ENCODE measurements at regions not wholly inside any gene's neighbourhood (a gene's known extent, or its start where the extent isn't known, plus 50 kb on each side); places are given as distances from the start of the nearest gene placed in this dataset.

- intact Hi-C loops (cut with DNase I), result no loop called here
- no peaks in the 10 kb centered on the region for H3K9me3 ChIP-seq
- no peak for DNase-seq
- TF ChIP-seq CTCF (IDR thresholded peaks at IDR 0.05), result no peak
- H3K36me3 ChIP-seq, result no peaks in the 10 kb centered on the region
- no peak overlapping the region for H3K27ac ChIP-seq
- H3K9ac ChIP-seq (ENCODE audit: low read depth in 2 of 2, low read length in 2 of 2), result no peak overlapping the region
- H3K27me3 ChIP-seq, result no peaks in the 10 kb centered on the region
- H3K4me3 ChIP-seq, result no peak overlapping the region
- no peaks in the 10 kb centered on the region for H3K4me1 ChIP-seq
Observed at GRCh38 chr4:152028131-152028530, 267.3 kb upstream of the GATB start.

- no peak for TF ChIP-seq CTCF (IDR thresholded peaks at IDR 0.05)
- no peak for DNase-seq
- Histone ChIP-seq H3K36me3 (no peaks in the 10 kb centered on the region), H3K9ac (ENCODE audit: low read depth in 2 of 2, low read length in 2 of 2) (no peak overlapping the region), H3K27me3 (no peaks in the 10 kb centered on the region), H3K9me3 (no peaks in the 10 kb centered on the region), H3K27ac (no peak overlapping the region), H3K4me3 (no peak overlapping the region), H3K4me1 (no peaks in the 10 kb centered on the region)
- intact Hi-C loops (cut with DNase I), result no loop called here
Observed at GRCh38 chr4:152024881-152025280, 264.1 kb upstream of the GATB start.

- Histone ChIP-seq H3K4me1 (no peaks in the 10 kb centered on the region), H3K36me3 (no peaks in the 10 kb centered on the region), H3K4me3 (no peak overlapping the region), H3K9me3 (no peaks in the 10 kb centered on the region), H3K27ac (no peak overlapping the region), H3K27me3 (no peaks in the 10 kb centered on the region), H3K9ac (ENCODE audit: low read depth in 2 of 2, low read length in 2 of 2) (no peak overlapping the region)
- no peak for DNase-seq
- no peak for TF ChIP-seq CTCF (IDR thresholded peaks at IDR 0.05)
- intact Hi-C loops (cut with DNase I), result no loop called here
Observed at GRCh38 chr4:152023674-152024073, 262.9 kb upstream of the GATB start.

DNA sequence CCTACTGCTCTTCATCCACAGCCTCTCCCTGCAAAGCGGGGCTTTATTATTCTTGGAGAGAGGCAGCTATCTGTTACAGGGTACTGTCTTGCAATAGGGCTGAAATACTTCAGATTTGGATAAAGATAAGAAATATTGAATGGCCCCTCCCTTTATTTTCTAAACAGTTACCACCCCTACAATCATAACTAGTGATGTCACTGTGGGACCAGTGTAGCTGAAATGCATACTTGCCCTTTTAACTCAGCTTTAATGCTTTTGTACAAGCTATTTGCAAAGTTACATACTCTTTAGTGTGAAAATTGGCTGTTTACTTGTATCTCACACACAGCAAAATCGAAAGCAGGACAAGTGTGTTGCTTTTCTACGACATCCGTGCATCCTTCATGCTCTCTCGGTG is 261.7 kb upstream of the GATB start:
- intact Hi-C loops (cut with DNase I), result no loop called here
- DNase-seq, result no peak
- Histone ChIP-seq H3K4me1 (no peaks in the 10 kb centered on the region), H3K27ac (no peak overlapping the region), H3K9me3 (no peaks in the 10 kb centered on the region), H3K9ac (ENCODE audit: low read depth in 2 of 2, low read length in 2 of 2) (no peak overlapping the region), H3K36me3 (no peaks in the 10 kb centered on the region), H3K4me3 (no peak overlapping the region), H3K27me3 (no peaks in the 10 kb centered on the region)
- TF ChIP-seq CTCF (IDR thresholded peaks at IDR 0.05), result no peak

DNA sequence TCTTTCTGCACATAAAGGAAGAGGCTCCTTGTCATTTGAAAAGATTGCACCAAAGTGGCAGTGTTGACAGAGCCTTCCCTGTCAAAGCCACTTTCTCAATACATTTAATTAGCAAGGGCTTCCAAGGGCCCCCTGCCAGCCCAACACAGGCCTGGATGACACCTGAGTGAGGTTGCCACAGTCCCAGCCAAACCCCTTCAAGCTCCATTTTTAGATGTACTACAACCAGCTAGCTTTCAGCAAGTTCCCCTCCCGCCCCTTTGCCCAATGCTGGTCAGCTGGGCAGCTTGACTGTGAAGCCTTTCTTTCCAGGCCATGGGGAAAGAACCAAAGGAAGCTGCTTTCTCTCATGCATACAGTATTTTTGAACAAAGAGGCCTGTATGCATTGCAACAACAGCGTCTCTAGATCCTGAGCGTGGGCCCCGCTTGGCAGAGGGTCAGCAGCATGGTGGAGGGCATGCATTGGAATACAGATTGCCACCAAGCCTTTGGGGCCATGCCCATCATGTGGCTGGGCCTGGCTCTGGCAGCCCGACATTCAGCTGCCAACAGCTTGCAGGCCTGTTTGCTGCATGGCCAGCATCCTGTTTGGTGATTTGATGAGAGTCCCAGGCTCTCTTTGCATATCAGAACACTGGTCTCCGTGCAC is 261.1 kb upstream of the GATB start:
- H3K4me3 ChIP-seq, result no peak overlapping the region
- no peak for TF ChIP-seq CTCF (IDR thresholded peaks at IDR 0.05)
- DNase-seq, result no peak
- no peak overlapping the region for H3K9ac ChIP-seq (ENCODE audit: low read depth in 2 of 2, low read length in 2 of 2)
- H3K9me3 ChIP-seq, result no peaks in the 10 kb centered on the region
- H3K27me3 ChIP-seq, result no peaks in the 10 kb centered on the region
- H3K36me3 ChIP-seq, result no peaks in the 10 kb centered on the region
- H3K4me1 ChIP-seq, result no peaks in the 10 kb centered on the region
- intact Hi-C loops (cut with DNase I), result no loop called here
- H3K27ac ChIP-seq, result no peak overlapping the region
